Keratinocyte (primary cell): ENCODE measurements at regions not wholly inside any gene's neighbourhood (a gene's known extent, or its start where the extent isn't known, plus 50 kb on each side); places are given as distances from the start of the nearest gene placed in this dataset.

ENCODE experiments used
- EZH2 ChIP-seq: IDR thresholded peaks from one replicate; pipeline ENCODE4 v1.6.1; 2012; ENCODE audit warnings: inconsistent platforms, mild to moderate bottlenecking, low read length, moderate library complexity
- TF ChIP-seq, protein P1 (sequence below), 3 experiments: IDR thresholded peaks in 1 of 3; conservative IDR thresholded peaks in 1 of 3; optimal IDR thresholded peaks in 1 of 3; 2 replicates in 2 of 3; 3 replicates in 1 of 3; pipeline versions ENCODE3 to v1.5.1; 2011; ENCODE audit warnings: low read length in 3 of 3, mild to moderate bottlenecking in 3 of 3, moderate library complexity in 2 of 3, control low read depth in 1 of 3, inconsistent platforms in 1 of 3; ENCODE audit not compliant: insufficient read depth in 2 of 3; ENCODE audit errors: extremely low read depth in 1 of 3

DNA sequence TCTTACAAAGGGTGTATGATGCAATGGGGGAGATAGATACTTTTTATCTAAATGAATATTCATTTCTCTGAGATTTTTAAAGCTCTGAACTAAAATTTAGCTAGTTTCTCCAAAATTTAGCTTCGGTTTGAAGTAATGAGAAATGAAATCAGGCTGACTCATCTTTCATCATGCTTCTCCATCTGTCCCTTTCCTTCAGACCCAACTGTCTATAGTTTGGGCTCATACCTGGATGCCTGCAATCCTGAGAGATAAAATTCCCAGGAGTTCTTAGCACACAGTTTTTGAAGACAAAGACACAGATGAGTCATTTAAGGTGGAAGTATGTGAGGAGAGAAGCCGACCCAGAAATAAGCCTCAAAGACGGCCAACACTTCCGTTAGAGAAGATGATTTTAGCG, 336.4 kb upstream of the CDH20 start:
- TF ChIP-seq, protein P1, sequence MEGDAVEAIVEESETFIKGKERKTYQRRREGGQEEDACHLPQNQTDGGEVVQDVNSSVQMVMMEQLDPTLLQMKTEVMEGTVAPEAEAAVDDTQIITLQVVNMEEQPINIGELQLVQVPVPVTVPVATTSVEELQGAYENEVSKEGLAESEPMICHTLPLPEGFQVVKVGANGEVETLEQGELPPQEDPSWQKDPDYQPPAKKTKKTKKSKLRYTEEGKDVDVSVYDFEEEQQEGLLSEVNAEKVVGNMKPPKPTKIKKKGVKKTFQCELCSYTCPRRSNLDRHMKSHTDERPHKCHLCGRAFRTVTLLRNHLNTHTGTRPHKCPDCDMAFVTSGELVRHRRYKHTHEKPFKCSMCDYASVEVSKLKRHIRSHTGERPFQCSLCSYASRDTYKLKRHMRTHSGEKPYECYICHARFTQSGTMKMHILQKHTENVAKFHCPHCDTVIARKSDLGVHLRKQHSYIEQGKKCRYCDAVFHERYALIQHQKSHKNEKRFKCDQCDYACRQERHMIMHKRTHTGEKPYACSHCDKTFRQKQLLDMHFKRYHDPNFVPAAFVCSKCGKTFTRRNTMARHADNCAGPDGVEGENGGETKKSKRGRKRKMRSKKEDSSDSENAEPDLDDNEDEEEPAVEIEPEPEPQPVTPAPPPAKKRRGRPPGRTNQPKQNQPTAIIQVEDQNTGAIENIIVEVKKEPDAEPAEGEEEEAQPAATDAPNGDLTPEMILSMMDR (optimal IDR thresholded peaks at IDR 0.05 in 1 of 3, IDR thresholded peaks at IDR 0.05 in 1 of 3, conservative IDR thresholded peaks at IDR 0.05 in 1 of 3; ENCODE audit: extremely low read depth in 1 of 3, insufficient read depth in 2 of 3, low read length in 3 of 3), result no peak
- TF ChIP-seq EZH2, result no peak
